ENCODE measurements at regions not wholly inside any gene's neighbourhood (a gene's known extent, or its start where the extent isn't known, plus 50 kb on each side); places are given as distances from the start of the nearest gene placed in this dataset.

DNA sequence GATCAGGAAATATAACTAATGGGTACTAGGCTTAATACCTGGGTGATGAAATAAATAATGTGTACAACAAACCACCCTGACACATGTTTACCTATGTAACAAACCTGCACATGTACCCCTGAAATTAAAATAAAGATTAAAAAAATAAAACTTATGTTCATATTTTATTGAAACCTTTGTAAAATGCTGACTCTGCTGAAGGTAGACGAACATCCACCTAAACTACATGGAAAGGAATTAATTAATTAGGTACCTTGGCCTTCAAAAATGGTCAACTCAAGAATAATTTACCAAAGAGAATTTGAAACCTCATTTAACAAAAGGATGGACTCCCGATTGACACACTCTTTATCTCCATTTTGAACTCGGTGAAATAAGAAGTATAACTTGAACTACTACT lies 152.3 kb upstream of the OR13F1 start:
- TF ChIP-seq MAFF (IDR thresholded peaks at IDR 0.05; ENCODE audit: low read depth, low read length) = peak; percentile 61
- TF ChIP-seq, protein P1, sequence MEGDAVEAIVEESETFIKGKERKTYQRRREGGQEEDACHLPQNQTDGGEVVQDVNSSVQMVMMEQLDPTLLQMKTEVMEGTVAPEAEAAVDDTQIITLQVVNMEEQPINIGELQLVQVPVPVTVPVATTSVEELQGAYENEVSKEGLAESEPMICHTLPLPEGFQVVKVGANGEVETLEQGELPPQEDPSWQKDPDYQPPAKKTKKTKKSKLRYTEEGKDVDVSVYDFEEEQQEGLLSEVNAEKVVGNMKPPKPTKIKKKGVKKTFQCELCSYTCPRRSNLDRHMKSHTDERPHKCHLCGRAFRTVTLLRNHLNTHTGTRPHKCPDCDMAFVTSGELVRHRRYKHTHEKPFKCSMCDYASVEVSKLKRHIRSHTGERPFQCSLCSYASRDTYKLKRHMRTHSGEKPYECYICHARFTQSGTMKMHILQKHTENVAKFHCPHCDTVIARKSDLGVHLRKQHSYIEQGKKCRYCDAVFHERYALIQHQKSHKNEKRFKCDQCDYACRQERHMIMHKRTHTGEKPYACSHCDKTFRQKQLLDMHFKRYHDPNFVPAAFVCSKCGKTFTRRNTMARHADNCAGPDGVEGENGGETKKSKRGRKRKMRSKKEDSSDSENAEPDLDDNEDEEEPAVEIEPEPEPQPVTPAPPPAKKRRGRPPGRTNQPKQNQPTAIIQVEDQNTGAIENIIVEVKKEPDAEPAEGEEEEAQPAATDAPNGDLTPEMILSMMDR (CRISPR knock-in tag; IDR thresholded peaks at IDR 0.05) = no peak
- no peak for TF ChIP-seq ZNF24 (IDR thresholded peaks at IDR 0.05)
- no peak for TF ChIP-seq ZNF83 (CRISPR knock-in tag; IDR thresholded peaks at IDR 0.05; ENCODE audit: borderline replicate concordance)
- TF ChIP-seq KDM1A (CRISPR knock-in tag; IDR thresholded peaks at IDR 0.05) = no peak
- no peak for TF ChIP-seq ZNF615 (CRISPR knock-in tag; IDR thresholded peaks at IDR 0.05; ENCODE audit: borderline replicate concordance)
